ENCODE measurements at regions not wholly inside any gene's neighbourhood (a gene's known extent, or its start where the extent isn't known, plus 50 kb on each side); places are given as distances from the start of the nearest gene placed in this dataset.

DNA sequence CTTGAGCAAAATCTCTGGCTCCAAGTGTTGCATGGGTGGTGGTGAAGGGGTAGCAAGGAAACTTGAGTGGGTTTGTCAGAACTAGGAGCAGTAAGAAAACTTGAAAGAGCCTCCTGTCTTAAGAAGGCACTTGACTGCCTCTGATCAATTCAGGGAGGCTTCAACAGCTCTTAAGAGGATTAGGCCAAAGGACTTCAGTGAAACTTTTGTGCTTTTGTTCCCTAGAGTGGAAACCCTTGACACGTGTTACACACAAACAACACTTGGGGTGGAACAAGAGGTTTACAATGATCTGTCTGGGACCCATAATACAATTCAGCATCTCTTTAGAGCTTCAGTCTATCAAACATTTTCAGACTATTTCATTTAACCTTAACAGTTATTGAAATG, 80.1 kb upstream of the ARMC2 start:
- no peak overlapping the region for H2AK5ac ChIP-seq (ENCODE audit: low read length)
- H3K27me3 ChIP-seq (ENCODE audit: insufficient read depth, low read length) = no peaks in the 10 kb centered on the region
- peaks cover 2% of the 10 kb centered on the region for H3K9me3 ChIP-seq (ENCODE audit: insufficient read depth, low read depth, low read length)
- no peaks in the 10 kb centered on the region for H3K4me1 ChIP-seq (ENCODE audit: control insufficient read depth in 1 of 2, insufficient read depth in 2 of 2, low read length in 2 of 2)
- no peak overlapping the region for H3K14ac ChIP-seq (ENCODE audit: low read length)
- H2BK120ac ChIP-seq (ENCODE audit: insufficient read depth, low read length, poor library complexity) = no peak overlapping the region
- H2BK12ac ChIP-seq (ENCODE audit: low read length) = no peak overlapping the region
- H3K79me1 ChIP-seq (ENCODE audit: low read length) = no peaks in the 10 kb centered on the region
- H3K9ac ChIP-seq (ENCODE audit: low read length) = no peak overlapping the region
- H3K4ac ChIP-seq (ENCODE audit: low read depth, low read length) = no peak overlapping the region
- no peak overlapping the region for H4K12ac ChIP-seq (ENCODE audit: low read depth, low read length)
- H2AFZ ChIP-seq (ENCODE audit: insufficient read depth, low read length, poor library complexity) = no peak overlapping the region
- no peak overlapping the region for H3K23ac ChIP-seq (ENCODE audit: low read length)
- H3K4me3 ChIP-seq (ENCODE audit: low read depth, low read length) = no peak overlapping the region
- H4K8ac ChIP-seq (ENCODE audit: low read depth, low read length) = no peak overlapping the region
- peaks cover 0 to 2% of the 10 kb centered on the region in 2 experiments for H3K36me3 ChIP-seq (ENCODE audit: control insufficient read depth in 1 of 2, insufficient read depth in 2 of 2, low read length in 2 of 2)
- no CpG with 5 or more reads among the region's 1 CpG for WGBS (ENCODE audit: extremely low coverage, insufficient coverage, insufficient read length)
- no peaks in the 10 kb centered on the region for H3K79me2 ChIP-seq (ENCODE audit: control insufficient read depth, insufficient read depth, low read length, poor library complexity)
- H2BK5ac ChIP-seq (ENCODE audit: low read depth, low read length, poor library complexity) = no peak overlapping the region
- H3K27ac ChIP-seq (ENCODE audit: low read depth, low read length) = no peak overlapping the region
- no peak overlapping the region for H4K91ac ChIP-seq (ENCODE audit: low read depth, low read length)
- no peak overlapping the region for H3K18ac ChIP-seq (ENCODE audit: low read length)
- no peak overlapping the region for H3K4me2 ChIP-seq (ENCODE audit: low read length)
- no peak for DNase-seq

DNA sequence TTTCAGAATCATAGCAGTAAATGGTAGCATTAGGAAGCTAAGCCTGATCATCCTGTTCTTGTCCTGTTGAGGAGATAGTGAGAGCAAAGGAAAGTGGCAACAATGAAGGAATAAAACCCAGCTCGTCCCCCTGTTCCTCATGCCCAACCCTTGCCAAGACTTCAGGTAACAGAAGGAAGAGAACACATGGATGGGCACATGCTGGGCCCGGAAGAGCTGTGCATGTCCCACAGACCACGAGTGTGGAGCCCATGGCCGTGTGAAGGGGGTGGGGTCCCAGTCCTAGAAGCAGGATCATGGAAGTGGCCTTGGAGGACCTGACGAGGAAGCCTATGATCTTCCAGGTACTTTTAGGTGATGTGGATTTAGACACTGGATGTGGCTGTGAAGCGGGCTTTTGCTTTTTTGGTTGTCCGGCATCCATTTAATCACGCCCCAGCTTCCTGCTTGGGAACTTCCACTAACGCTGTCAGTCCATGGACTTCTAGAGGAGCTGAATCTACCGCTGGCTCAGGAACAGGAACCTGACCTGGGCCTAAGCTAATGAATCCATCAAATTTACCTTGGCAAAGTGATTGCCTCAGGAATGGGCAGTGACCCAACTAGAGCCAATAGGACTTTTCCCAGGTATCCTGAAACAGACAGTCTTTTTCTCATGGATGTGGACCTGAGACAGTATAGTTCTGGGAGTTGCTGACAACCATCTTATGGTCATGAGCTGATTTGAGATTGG, 79.3 kb upstream of the ARMC2 start:
- Histone ChIP-seq H3K4me2 (ENCODE audit: low read length) (no peak overlapping the region), H3K9ac (ENCODE audit: low read length) (no peak overlapping the region), H2AK5ac (ENCODE audit: low read length) (no peak overlapping the region), H4K12ac (ENCODE audit: low read depth, low read length) (no peak overlapping the region), H3K27ac (ENCODE audit: low read depth, low read length) (no peak overlapping the region), H2BK120ac (ENCODE audit: insufficient read depth, low read length, poor library complexity) (no peak overlapping the region), H3K79me1 (ENCODE audit: low read length) (no peaks in the 10 kb centered on the region), H3K14ac (ENCODE audit: low read length) (no peak overlapping the region), H2BK12ac (ENCODE audit: low read length) (no peak overlapping the region), H3K18ac (ENCODE audit: low read length) (no peak overlapping the region), H3K9me3 (ENCODE audit: insufficient read depth, low read depth, low read length) (peaks cover 2% of the 10 kb centered on the region), H3K4me1 (ENCODE audit: control insufficient read depth in 1 of 2, insufficient read depth in 2 of 2, low read length in 2 of 2) (no peaks in the 10 kb centered on the region), H3K23ac (ENCODE audit: low read length) (no peak overlapping the region), H2AFZ (ENCODE audit: insufficient read depth, low read length, poor library complexity) (no peak overlapping the region), H3K4me3 (ENCODE audit: low read depth, low read length) (no peak overlapping the region), H3K79me2 (ENCODE audit: control insufficient read depth, insufficient read depth, low read length, poor library complexity) (no peaks in the 10 kb centered on the region), H3K4ac (ENCODE audit: low read depth, low read length) (no peak overlapping the region), H3K27me3 (ENCODE audit: insufficient read depth, low read length) (no peaks in the 10 kb centered on the region), H4K91ac (ENCODE audit: low read depth, low read length) (no peak overlapping the region), H4K8ac (ENCODE audit: low read depth, low read length) (no peak overlapping the region), H3K36me3 (ENCODE audit: control insufficient read depth in 1 of 2, insufficient read depth in 2 of 2, low read length in 2 of 2) (peaks cover 0 to 2% of the 10 kb centered on the region in 2 experiments), H2BK5ac (ENCODE audit: low read depth, low read length, poor library complexity) (no peak overlapping the region)
- DNase-seq = no peak
- WGBS (ENCODE audit: extremely low coverage, insufficient coverage, insufficient read length) = no CpG with 5 or more reads among the region's 10 CpGs

DNA sequence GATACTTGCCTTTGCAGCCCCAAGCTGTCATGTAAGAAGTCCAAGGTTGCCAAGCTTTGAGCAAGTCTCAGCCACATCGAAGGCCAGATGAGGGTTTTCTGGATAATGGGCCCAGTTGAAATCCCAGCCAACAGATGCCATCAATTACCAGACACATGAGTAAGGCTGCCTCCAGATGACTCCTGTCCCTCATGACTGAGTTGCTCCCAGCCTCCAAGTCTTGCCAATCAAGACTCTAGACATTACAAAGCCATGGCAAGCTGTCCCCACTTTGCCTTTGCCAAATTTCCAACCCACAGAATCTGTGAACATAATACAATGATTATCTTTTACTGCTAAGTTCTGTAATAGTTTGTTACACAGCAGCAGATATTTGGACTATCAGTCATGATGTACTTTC, 76.8 kb upstream of the ARMC2 start:
- Histone ChIP-seq H3K4ac (ENCODE audit: low read depth, low read length) (no peak overlapping the region), H3K9ac (ENCODE audit: low read length) (no peak overlapping the region), H2BK120ac (ENCODE audit: insufficient read depth, low read length, poor library complexity) (no peak overlapping the region), H3K9me3 (ENCODE audit: insufficient read depth, low read depth, low read length) (peaks cover under 1% of the 10 kb centered on the region), H4K8ac (ENCODE audit: low read depth, low read length) (no peak overlapping the region), H3K79me2 (ENCODE audit: control insufficient read depth, insufficient read depth, low read length, poor library complexity) (no peaks in the 10 kb centered on the region), H3K27ac (ENCODE audit: low read depth, low read length) (no peak overlapping the region), H2BK5ac (ENCODE audit: low read depth, low read length, poor library complexity) (no peak overlapping the region), H3K14ac (ENCODE audit: low read length) (no peak overlapping the region), H2BK12ac (ENCODE audit: low read length) (no peak overlapping the region), H3K18ac (ENCODE audit: low read length) (no peak overlapping the region), H3K79me1 (ENCODE audit: low read length) (no peaks in the 10 kb centered on the region), H3K4me3 (ENCODE audit: low read depth, low read length) (no peak overlapping the region), H4K12ac (ENCODE audit: low read depth, low read length) (no peak overlapping the region), H4K91ac (ENCODE audit: low read depth, low read length) (no peak overlapping the region), H3K27me3 (ENCODE audit: insufficient read depth, low read length) (no peaks in the 10 kb centered on the region), H3K36me3 (ENCODE audit: control insufficient read depth in 1 of 2, insufficient read depth in 2 of 2, low read length in 2 of 2) (peaks cover 0 to 2% of the 10 kb centered on the region in 2 experiments), H3K4me1 (ENCODE audit: control insufficient read depth in 1 of 2, insufficient read depth in 2 of 2, low read length in 2 of 2) (no peaks in the 10 kb centered on the region), H3K4me2 (ENCODE audit: low read length) (no peak overlapping the region), H2AK5ac (ENCODE audit: low read length) (no peak overlapping the region), H2AFZ (ENCODE audit: insufficient read depth, low read length, poor library complexity) (no peak overlapping the region), H3K23ac (ENCODE audit: low read length) (no peak overlapping the region)
- WGBS (ENCODE audit: extremely low coverage, insufficient coverage, insufficient read length) = no CpG with 5 or more reads among the region's 1 CpG
- no peak for DNase-seq

DNA sequence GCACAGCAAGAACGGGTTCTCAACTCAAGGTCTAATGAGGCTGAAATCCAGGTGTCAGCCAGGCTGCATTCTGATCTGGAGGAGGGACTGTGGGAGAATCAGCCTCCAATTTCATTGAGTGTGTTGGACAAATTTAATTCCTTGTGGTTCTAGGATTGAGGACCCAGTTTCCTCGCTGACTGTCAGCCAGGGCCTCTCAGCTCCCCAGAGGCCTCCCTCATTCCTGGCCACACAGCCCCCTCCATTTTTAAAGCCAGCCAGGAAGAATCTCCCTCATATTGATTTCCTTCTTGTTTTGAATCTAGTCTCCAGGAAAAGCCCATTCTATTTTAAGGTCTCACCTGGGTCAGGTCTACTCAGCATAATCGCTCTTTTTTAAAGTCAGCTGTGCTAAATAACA, 73.7 kb upstream of the ARMC2 start:
- no peak overlapping the region for H4K12ac ChIP-seq (ENCODE audit: low read depth, low read length)
- no peak overlapping the region for H3K4ac ChIP-seq (ENCODE audit: low read depth, low read length)
- H4K91ac ChIP-seq (ENCODE audit: low read depth, low read length) = no peak overlapping the region
- H3K79me1 ChIP-seq (ENCODE audit: low read length) = no peaks in the 10 kb centered on the region
- H3K14ac ChIP-seq (ENCODE audit: low read length) = no peak overlapping the region
- H2AK5ac ChIP-seq (ENCODE audit: low read length) = no peak overlapping the region
- peaks cover 0 to 2% of the 10 kb centered on the region in 2 experiments for H3K36me3 ChIP-seq (ENCODE audit: control insufficient read depth in 1 of 2, insufficient read depth in 2 of 2, low read length in 2 of 2)
- H2AFZ ChIP-seq (ENCODE audit: insufficient read depth, low read length, poor library complexity) = no peak overlapping the region
- H3K27ac ChIP-seq (ENCODE audit: low read depth, low read length) = no peak overlapping the region
- no peak overlapping the region for H3K23ac ChIP-seq (ENCODE audit: low read length)
- no peak overlapping the region for H2BK120ac ChIP-seq (ENCODE audit: insufficient read depth, low read length, poor library complexity)
- H2BK12ac ChIP-seq (ENCODE audit: low read length) = no peak overlapping the region
- H3K4me1 ChIP-seq (ENCODE audit: control insufficient read depth in 1 of 2, insufficient read depth in 2 of 2, low read length in 2 of 2) = no peaks in the 10 kb centered on the region
- no peak overlapping the region for H3K4me2 ChIP-seq (ENCODE audit: low read length)
- no peak for DNase-seq
- H3K4me3 ChIP-seq (ENCODE audit: low read depth, low read length) = no peak overlapping the region
- no peaks in the 10 kb centered on the region for H3K27me3 ChIP-seq (ENCODE audit: insufficient read depth, low read length)
- no peak overlapping the region for H3K18ac ChIP-seq (ENCODE audit: low read length)
- WGBS (ENCODE audit: extremely low coverage, insufficient coverage, insufficient read length) = no CpG with 5 or more reads among the region's 3 CpGs
- no peaks in the 10 kb centered on the region for H3K9me3 ChIP-seq (ENCODE audit: insufficient read depth, low read depth, low read length)
- no peak overlapping the region for H4K8ac ChIP-seq (ENCODE audit: low read depth, low read length)
- no peak overlapping the region for H3K9ac ChIP-seq (ENCODE audit: low read length)
- no peaks in the 10 kb centered on the region for H3K79me2 ChIP-seq (ENCODE audit: control insufficient read depth, insufficient read depth, low read length, poor library complexity)
- no peak overlapping the region for H2BK5ac ChIP-seq (ENCODE audit: low read depth, low read length, poor library complexity)
